Prostate gland (tissue), 2 donors: ENCODE measurements at regions not wholly inside any gene's neighbourhood (a gene's known extent, or its start where the extent isn't known, plus 50 kb on each side); places are given as distances from the start of the nearest gene placed in this dataset.

Experiments used
- DNase-seq: peaks from one replicate; pipeline ENCODE4 v3.0.0-alpha.2; 2019; ENCODE audit warnings: low spot score
- H3K27ac ChIP-seq, 2 donors: fragments of 200-600 bp; sonication (generic); 2 replicates each; pipeline ENCODE4 v1.5.1; 2017 to 2019
- H3K27me3 ChIP-seq: fragments of 200-600 bp; sonication (generic); replicated peaks from 2 replicates; pipeline ENCODE4 v1.5.1; 2019; ENCODE audit not compliant: insufficient read depth
- H3K36me3 ChIP-seq, 2 donors: fragments of 200-600 bp; sonication (generic); 1 replicate in 1 of 2; 2 replicates in 1 of 2; pipeline versions ENCODE4 v1.5.1 to v1.8.1; 2017 to 2019
- H3K4me1 ChIP-seq: fragments of 200-600 bp; sonication (generic); replicated peaks from 2 replicates; pipeline ENCODE4 v1.5.1; 2019
- H3K4me3 ChIP-seq, 2 donors: fragments of 200-600 bp; sonication (generic); 2 replicates each; pipeline ENCODE4 v1.5.1; 2017 to 2019
- H3K9me3 ChIP-seq: fragments of 200-600 bp; sonication (generic); 2 replicates; pipeline ENCODE4 v1.5.1; 2017
- POLR2A ChIP-seq: fragments of 450-650 bp; IDR thresholded peaks from one replicate; pipeline ENCODE4 v1.6.1; 2016; ENCODE audit warnings: antibody characterized with exemption, mild to moderate bottlenecking
- POLR2AphosphoS5 ChIP-seq: sonication (generic); formaldehyde crosslinking; IDR thresholded peaks from one replicate; pipeline ENCODE4 v1.6.1; 2017; ENCODE audit warnings: antibody characterized with exemption
- WGBS: methylation state at CpG from one replicate; pipeline ENCODE4 v1.1.5; 2018; 5-methylcytosine and 5-hydroxymethylcytosine counted together
- intact Hi-C: fragments of 100-400 bp; cut with DNase I; formaldehyde crosslinking; loops from one replicate; pipeline ENCODE4 v1.14.2; 2022
- TF ChIP-seq, protein P1 (sequence below), 4 experiments: fragments of 200-600 bp in 2 of 4; fragments of 450-650 bp in 2 of 4; sonication (generic) in 2 of 4; IDR thresholded peaks; 1 replicate in 3 of 4; 2 replicates in 1 of 4; pipeline ENCODE4 v1.5.1; 2016 to 2019; ENCODE audit warnings: antibody characterized with exemption in 4 of 4, mild to moderate bottlenecking in 2 of 4, moderate library complexity in 2 of 4

DNA sequence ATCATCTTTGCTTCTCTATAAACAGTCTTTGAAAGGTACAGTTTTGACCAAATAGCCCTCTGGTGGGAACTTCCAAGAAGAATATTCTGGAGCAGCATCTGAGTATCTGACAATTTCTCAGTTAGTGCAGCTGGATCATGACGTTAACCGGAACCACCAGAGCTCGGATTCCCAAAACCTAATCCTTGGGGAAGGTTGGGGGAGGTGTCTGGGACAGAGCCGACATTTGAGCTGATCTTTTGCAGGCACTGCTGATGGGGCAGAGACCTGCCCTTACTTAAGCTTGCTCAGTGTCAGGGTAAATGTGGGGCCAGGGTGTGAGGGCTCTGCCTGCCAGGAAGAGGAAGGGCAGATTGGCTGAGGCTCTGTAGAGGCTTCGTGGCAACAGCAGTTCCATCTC lies 416.6 kb downstream of the DHX35 start:
- H3K9me3 ChIP-seq, result no peaks in the 10 kb centered on the region
- no peaks in the 10 kb centered on the region for H3K27me3 ChIP-seq
- no peaks in the 10 kb centered on the region for H3K36me3 ChIP-seq
- no peaks in the 10 kb centered on the region for H3K4me1 ChIP-seq
- H3K27ac ChIP-seq, result no peak overlapping the region
- intact Hi-C loops, result no loop called here
- 62% methylated on average over 5 of the region's 5 CpGs for WGBS
- H3K4me3 ChIP-seq, result no peak overlapping the region
- TF ChIP-seq, protein P1, sequence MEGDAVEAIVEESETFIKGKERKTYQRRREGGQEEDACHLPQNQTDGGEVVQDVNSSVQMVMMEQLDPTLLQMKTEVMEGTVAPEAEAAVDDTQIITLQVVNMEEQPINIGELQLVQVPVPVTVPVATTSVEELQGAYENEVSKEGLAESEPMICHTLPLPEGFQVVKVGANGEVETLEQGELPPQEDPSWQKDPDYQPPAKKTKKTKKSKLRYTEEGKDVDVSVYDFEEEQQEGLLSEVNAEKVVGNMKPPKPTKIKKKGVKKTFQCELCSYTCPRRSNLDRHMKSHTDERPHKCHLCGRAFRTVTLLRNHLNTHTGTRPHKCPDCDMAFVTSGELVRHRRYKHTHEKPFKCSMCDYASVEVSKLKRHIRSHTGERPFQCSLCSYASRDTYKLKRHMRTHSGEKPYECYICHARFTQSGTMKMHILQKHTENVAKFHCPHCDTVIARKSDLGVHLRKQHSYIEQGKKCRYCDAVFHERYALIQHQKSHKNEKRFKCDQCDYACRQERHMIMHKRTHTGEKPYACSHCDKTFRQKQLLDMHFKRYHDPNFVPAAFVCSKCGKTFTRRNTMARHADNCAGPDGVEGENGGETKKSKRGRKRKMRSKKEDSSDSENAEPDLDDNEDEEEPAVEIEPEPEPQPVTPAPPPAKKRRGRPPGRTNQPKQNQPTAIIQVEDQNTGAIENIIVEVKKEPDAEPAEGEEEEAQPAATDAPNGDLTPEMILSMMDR (IDR thresholded peaks at IDR 0.05), result no peak
- TF ChIP-seq POLR2AphosphoS5 (no peak), POLR2A (no peak)
- no peak for DNase-seq

DNA sequence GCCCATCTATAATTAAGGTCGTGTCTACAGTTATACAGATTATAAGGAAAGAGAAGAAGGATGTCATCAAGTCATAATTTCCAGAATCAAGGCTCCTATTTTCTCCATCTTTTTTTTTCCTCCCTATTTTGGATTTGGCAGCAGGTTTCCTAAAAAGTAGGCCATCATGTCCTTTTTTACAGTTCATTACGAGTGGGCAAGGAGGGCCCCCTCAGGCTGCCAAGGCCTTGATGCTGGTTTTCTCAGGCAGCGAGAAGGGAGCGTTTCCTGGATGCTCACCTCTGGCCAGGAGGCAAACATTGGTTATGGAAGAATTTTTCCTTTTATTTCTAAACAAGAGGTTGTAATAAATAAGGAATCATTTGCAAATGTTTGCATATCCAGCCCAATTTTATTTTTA lies 414.6 kb downstream of the DHX35 start:
- Histone ChIP-seq H3K4me3 (no peak overlapping the region), H3K36me3 (no peaks in the 10 kb centered on the region), H3K4me1 (no peaks in the 10 kb centered on the region), H3K27me3 (no peaks in the 10 kb centered on the region), H3K9me3 (no peaks in the 10 kb centered on the region), H3K27ac (no peak overlapping the region)
- TF ChIP-seq POLR2A (no peak), POLR2AphosphoS5 (no peak)
- TF ChIP-seq, protein P1 (IDR thresholded peaks at IDR 0.05), result no peak
- intact Hi-C loops, result no loop called here
- DNase-seq, result no peak
- 84% methylated on average over 4 of the region's 4 CpGs for WGBS

DNA sequence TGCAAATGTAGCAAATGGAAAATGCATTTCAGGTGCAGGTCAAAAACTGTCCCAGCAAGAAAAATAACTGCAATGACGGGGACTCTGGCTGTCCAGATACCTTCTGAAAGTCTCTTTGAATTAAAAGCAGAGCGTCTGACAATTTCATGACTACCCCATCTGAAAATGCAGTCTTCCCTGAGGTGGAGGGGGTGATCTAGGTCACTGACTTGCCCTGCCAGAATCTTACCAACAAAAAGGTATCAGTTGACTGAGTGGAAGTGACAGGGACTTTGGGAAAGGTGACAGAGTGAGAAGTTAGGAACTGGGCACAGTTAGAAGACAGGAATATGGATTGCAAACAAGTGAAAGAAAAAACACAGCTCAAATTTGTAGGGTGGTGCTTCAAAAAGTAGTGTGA lies 402.2 kb downstream of the DHX35 start:
- H3K36me3 ChIP-seq, result no peaks in the 10 kb centered on the region
- H3K9me3 ChIP-seq, result no peaks in the 10 kb centered on the region
- no peaks in the 10 kb centered on the region for H3K27me3 ChIP-seq
- DNase-seq, result no peak
- H3K4me1 ChIP-seq, result no peaks in the 10 kb centered on the region
- 72% methylated on average over 2 of the region's 2 CpGs for WGBS
- intact Hi-C loops, result no loop called here
- no peak overlapping the region for H3K4me3 ChIP-seq
- TF ChIP-seq, protein P1 (IDR thresholded peaks at IDR 0.05), result no peak
- TF ChIP-seq POLR2A (no peak), POLR2AphosphoS5 (no peak)
- H3K27ac ChIP-seq, result no peak overlapping the region

DNA sequence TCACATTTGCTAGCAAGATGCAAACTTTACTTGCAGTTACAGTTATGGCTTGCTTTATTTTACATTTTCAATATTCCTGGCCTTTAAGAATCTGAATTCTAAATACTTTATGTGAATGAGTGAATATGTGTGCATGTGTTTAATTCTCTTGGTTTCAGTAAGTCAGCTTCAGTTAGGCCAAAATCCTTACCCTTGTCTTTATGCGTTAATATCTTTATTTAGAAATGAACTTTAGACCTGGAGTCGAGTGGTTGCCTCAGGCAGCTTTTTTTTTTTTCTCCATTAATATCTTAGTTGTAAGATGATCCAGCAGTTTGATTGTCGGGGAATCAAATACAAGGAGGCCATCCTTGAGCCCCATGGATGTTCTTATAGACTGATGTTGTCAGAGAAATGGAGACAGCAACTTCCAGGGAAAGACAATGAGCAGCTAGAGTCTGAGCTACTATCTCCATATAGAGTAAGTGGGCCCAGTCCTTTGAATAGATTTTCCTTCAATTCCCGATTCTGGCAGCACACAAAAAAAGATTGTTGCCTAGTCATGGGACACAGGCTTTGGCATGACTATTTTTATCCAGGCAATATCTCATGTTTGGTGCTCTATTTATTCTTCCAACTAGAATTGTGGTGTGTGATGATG lies 398.0 kb downstream of the DHX35 start:
- no peaks in the 10 kb centered on the region for H3K9me3 ChIP-seq
- no peaks in the 10 kb centered on the region for H3K4me1 ChIP-seq
- no peaks in the 10 kb centered on the region for H3K27me3 ChIP-seq
- TF ChIP-seq POLR2A, result no peak
- TF ChIP-seq, protein P1 (IDR thresholded peaks at IDR 0.05), result no peak
- TF ChIP-seq POLR2AphosphoS5, result no peak
- no peak for DNase-seq
- WGBS, result 83% methylated on average over 4 of the region's 4 CpGs
- H3K4me3 ChIP-seq, result no peak overlapping the region
- intact Hi-C loops, result no loop called here
- no peaks in the 10 kb centered on the region for H3K36me3 ChIP-seq
- no peak overlapping the region for H3K27ac ChIP-seq

DNA sequence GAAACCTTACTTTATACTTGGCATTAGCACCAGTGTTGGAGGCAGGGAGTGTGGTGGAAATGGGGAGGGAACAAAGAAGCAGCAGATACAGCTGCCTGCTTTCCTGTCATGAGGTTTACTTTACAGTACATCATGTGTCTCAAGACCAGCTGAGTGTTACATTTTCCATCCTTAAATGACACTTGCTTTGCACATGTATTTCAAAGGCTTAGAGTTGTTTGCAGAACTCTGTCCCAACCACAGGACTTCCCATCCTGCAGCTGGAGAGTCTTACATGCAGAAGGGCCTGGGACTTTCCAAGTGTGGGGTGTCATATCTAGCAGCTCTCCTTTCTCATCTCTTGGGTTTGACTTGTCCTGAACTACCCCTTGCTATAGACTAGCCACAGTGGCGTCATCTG lies 395.9 kb downstream of the DHX35 start:
- H3K4me3 ChIP-seq, result no peak overlapping the region
- no peaks in the 10 kb centered on the region for H3K4me1 ChIP-seq
- intact Hi-C loops, result no loop called here
- WGBS, result 57% methylated on average over 1 of the region's 1 CpG
- no peak overlapping the region for H3K27ac ChIP-seq
- no peaks in the 10 kb centered on the region for H3K36me3 ChIP-seq
- H3K9me3 ChIP-seq, result no peaks in the 10 kb centered on the region
- no peak for DNase-seq
- TF ChIP-seq POLR2A, result no peak
- TF ChIP-seq, protein P1 (IDR thresholded peaks at IDR 0.05), result no peak
- no peak for TF ChIP-seq POLR2AphosphoS5
- no peaks in the 10 kb centered on the region for H3K27me3 ChIP-seq
